ENCODE measurements at regions not wholly inside any gene's neighbourhood (a gene's known extent, or its start where the extent isn't known, plus 50 kb on each side); places are given as distances from the start of the nearest gene placed in this dataset.
"Not testable (repeated sequence)": the region's sequence is repeated elsewhere in the genome, so short reads cannot be mapped to it uniquely, and the experiment has no call there.

DNA sequence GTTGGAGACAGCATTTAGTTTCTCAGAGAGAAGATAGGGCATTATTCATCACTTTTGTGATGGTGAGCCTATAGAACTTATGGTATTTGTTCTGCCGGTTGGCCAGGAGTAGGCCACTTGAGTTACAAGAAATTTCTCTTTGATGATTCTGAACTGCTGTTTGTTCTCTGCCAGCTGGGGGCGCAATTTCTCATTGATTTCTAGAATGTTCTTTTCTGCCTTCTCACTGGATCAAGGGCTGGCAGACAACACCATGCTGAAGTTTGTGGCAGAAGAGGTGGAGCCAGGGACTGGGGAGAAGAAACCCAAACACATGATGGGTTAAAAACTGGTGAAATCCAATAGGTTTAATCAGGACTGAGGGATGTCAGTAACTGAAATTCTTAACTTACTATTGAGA lies 360.6 kb downstream of the FAM72C start:
- peak; percentile 4 for DNase-seq (ENCODE audit: low read depth)

DNA sequence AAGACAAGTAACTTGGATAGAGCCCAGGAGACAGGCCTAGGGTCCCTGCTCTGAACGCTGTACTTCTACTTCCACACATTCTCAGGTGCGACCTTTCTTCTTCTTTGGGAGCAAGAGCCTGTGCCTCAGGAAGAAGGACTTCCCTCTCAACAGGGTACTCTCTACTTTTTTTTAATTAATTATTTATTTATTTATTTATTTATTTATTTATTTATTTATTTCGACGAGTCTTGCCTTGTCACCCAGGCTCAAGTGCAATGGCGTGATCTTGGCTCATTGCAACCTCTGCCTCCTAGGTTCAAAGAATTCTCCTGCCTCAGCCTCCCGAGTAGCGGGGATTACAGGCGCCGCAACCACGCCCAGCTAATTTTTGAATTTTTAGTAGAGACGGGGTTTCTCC lies 361.6 kb downstream of the FAM72C start:
- DNase-seq (ENCODE audit: low read depth): no peak

DNA sequence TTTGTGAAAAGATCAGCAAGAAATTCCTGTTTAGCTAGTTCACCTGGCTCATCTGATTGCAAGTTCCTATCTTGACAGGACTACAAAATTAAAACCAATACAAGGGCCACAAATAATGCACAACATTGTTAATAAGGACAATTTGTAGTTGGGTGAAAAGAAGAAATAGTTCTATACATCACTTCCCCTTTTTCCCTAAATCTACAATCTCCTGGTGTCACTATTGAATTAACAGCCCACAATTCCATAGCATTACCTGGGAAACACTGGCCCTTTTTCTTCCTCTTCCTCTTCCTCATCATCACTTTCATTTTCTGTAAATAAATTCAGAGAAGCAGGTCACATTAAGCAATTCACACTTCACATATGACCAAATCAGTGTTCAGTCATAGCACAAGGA lies 366.9 kb downstream of the FAM72C start:
- no peak for DNase-seq (ENCODE audit: low read depth)

DNA sequence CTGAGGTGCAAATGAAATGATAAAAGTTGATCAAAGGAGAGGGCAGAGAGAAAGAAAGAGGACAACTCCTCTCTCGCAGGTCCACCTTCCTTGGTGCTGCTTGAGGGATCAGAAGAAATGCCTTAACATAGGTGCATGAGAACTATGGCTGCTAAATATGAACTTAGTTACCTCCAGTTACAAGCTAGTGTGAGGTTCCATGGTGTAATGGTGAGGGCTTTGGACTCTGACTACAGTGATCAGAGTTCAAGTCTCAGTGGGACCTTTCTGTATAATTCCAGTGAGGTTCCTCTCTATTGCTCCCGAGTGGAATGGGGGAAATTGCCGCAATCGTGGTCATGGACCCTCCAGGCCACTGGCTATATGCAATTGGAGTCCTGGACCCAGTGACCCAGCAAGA lies 387.3 kb downstream of the FAM72C start:
- DNase-seq (ENCODE audit: low read depth): no peak

DNA sequence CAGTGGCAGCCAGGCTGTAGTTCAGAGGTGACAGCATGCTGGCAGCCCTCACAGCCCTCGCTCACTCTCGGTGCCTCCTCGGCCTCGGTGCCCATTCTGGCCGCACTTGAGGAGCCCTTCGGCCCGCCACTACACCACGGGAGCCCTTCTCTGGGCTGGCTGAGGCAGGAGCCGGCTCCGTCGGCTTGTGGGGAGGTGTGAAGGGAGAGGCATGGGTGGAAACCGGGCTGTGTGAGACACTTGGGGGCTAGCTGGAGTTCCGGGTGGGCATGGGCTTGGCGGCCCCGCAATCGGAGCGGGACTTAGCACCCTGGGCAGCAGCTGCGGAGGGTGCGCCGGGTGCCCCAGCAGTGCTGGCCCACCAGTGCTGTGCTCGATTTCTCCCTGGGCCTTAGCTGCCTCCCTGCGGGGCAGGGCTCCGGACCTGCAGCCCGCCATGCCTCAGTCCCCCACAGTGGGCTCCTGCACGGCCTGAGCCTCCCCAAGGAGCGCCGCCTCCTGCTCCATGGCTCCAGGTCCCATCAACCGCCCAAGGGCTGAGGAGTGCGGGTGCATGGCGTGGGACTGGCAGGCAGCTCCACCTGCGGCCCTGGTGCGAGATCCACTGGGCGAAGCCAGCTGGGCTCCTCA lies 396.8 kb downstream of the FAM72C start:
- DNase-seq (ENCODE audit: low read depth): no peak

DNA sequence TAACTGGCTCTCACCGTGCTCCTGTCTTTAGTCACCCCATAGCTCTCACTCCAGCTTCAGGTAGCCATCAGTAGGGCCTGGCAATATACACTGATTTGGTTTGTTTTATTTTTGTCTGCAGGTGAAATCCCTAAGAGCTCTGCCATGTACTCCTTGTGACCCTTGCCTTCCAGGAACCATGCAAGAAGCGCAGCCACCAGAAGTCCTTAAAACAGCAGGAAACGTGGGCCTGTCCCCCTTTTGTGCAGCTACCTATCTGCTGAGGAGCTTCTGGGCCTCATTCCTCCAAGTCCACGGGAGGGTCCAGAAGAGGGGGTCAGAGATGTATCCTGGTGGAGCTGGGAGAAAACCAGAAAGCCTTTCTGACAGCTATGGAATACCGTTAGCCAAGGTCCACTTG lies 399.1 kb downstream of the FAM72C start:
- not testable (repeated sequence) for DNase-seq (ENCODE audit: low read depth)

DNA sequence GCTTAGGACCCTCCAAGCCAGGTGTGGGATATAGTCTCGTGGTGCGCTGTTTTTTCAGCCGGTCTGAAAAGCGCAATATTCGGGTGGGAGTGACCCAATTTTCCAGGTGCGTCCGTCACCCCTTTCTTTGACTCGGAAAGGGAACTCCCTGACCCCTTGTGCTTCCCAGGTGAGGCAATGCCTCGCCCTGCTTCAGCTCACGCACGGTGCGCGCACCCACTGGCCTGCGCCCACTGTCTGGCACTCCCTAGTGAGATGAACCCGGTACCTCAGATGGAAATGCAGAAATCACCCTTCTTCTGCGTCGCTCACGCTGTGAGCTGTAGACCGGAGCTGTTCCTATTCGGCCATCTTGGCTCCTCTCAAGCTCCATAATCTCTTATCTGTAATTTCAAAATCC lies 408.0 kb downstream of the FAM72C start:
- not testable (repeated sequence) for DNase-seq (ENCODE audit: low read depth)

DNA sequence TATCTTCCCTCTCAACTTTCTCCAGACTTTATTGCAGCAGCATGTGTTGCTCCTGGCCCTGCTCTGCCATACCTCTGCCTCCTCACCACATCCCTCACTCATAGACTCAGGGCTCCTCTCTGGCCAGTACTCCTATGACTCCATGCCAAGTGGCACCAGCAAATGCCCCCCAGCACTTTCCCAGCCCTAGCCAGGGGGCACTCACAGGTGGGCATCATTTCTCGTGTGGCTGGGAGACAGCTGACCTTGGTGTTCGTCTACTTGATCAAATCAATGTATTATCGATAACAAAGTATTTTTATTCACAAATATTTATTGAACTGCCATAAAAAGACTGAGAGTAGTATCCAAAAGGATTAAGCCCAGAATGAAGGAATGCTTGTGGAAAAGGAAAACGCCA lies 418.2 kb downstream of the FAM72C start:
- no peak for DNase-seq (ENCODE audit: low read depth)

DNA sequence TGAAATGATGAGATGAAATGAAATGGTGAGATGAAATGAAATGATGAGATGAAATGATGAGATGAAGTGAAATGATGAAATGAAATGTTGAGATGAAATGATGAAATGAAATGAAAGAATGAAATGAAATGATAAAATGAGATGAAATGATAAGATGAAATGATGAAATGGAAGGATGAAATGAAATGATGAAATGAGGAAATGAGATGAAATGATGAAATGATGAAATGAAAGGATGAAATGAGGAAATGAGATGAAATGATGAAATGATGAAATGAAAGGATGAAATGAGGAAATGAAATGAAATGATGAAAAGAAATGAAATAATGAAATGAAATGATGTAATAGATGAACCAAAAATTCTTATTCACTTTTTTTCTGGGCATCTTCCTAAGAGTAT lies 467.1 kb downstream of the FAM72C start:
- DNase-seq (ENCODE audit: low read depth): not testable (repeated sequence)

DNA sequence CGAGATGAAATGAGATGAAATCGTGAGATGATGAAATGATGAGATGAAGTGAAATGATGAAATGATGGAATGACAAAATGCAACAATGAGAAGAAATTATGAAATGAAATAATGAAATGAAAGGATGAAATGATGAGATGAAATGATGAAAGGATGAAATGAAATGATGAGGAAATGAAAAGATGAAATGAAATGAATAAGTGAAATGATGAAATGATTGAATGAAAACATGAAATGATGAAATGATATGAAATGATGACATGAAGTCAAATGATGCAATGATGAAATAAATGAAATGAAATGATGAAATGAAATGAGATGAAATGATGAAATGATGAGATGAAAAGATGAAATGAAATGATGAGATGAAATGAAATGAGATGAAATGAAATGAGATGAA lies 467.7 kb downstream of the FAM72C start:
- not testable (repeated sequence) for DNase-seq (ENCODE audit: low read depth)

DNA sequence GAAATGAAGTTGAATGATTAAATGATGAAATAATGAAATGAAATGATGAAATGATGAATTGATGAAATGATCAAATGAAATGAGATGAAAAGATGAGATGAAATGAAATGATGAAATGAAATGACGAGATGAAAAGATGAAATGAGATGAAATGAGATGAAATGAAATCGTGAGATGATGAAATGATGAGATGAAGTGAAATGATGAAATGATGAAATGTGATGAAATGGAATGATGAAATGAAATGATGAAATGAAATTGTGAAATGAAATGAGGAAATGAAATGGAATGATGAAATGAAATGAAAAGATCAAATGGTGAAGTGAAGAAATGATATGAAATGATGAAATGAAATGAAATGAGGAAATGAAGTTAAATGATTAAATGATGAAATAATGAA lies 468.7 kb downstream of the FAM72C start:
- not testable (repeated sequence) for DNase-seq (ENCODE audit: low read depth)

DNA sequence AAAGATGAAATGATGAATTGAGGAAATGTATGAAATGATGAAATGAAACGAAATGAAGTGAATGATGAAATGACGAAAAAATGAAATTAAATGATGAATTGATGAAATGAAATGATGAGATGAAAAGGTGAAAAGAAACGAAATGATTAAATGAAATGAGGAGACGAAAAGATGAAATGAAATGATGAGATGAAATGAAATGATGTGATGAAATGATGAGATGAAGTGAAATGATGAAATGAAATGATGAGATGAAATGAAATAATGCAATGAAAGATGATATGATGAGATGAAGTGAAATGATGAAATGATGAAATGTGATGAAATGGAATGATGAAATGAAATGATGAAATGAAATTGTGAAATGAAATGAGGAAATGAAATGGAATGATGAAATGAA lies 469.7 kb downstream of the FAM72C start:
- not testable (repeated sequence) for DNase-seq (ENCODE audit: low read depth)

DNA sequence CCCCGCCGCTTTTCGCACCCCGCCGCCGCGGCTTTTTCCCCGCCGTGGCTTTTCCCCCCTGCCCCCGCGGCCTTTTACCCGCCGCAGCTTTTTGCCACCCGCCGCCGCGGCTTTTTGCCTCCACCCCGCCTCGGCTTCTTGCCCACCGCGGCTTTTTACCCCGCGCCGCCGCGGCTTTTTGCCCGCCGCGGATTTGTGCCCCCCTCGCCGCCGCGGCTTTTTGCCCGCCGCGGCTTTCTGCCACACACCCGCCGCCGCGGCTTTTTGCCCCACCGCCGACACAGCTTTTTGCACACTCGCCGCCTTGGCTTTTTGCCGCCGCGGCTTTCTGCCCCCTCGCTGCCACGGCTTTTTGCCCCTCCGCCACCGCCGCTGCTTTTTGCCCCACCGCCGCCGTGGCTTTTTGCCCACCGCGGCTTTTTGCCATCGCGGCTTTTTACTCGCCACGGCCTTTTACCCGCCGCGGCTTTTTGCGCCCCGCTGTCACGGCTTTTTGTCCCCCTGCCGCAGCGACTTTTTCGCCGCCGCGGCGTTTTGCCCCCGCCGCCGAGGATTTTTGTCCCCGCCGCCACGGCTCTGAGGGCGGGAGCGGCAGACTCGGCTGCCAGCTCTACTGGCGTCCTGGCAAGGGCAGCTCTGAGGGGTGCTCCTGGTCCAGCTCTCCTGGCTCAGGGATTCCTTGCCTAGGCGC lies 473.6 kb downstream of the FAM72C start:
- DNase-seq (ENCODE audit: low read depth): not testable (repeated sequence)

DNA sequence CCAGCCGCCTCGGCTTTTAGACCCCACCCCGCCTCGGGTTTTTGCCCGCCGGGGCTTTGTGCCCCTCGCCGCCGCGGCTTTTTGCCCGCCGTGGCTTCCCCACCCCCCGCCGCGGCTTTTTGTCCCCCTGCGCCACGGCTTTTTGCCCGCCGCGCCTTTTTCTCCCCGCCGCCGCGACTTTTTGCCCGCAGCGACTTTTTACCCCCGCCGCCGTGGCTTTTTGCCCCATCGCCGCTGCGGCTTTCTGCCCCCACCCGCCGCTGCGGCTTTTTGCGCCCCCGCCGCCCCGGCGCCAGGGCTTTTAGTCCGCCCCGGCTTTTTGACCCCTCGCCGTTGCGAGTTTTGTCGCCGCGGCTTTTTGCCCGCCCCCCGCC lies 474.4 kb downstream of the FAM72C start:
- peak; percentile 4 for DNase-seq (ENCODE audit: low read depth)

DNA sequence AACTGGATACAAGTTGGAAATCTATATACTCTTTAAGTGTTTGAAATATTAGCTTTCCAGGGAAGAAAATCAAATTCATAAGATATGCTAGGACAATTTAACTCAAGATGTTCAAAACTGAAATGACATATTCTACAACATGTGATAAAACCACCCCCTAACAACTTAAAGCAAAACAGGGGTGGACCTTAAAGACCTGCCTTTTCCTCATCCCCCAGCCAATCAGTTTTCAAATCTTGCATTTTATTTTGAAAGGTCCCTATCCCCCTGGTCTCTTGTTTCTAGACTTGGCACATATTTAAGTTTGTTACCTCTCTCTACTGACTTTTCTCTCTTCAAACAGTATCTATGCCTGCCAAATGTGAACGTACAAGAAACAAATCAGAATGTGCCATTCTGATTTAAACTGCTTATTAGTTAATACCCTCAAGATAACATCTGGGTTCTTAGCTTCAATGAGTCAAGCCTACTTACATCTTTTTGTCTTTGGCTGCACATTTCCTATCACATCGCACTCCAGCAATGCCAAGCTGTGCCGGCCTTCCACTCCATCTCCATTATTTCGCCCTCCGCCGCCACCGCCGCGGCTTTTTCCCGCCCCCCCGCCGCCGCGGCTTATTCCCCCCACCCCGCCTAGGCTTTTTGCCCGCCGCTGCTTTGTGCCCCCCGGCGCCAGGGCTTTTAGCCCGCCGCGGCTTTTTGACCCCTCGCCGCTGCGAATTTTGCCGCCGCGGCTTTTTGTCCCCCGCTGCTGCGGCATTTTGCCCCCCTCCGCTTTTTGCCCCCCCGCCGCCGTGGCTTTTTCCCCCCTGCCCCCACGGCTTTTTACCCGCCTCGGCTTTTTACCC lies 475.0 kb downstream of the FAM72C start:
- DNase-seq (ENCODE audit: low read depth): not testable (repeated sequence)
